ENCODE measurements at regions not wholly inside any gene's neighbourhood (a gene's known extent, or its start where the extent isn't known, plus 50 kb on each side); places are given as distances from the start of the nearest gene placed in this dataset.

GRCh38 chr1:234950598-234950997, 178.0 kb downstream of the TOMM20 start:
- no peak for TF ChIP-seq CTCF (IDR thresholded peaks at IDR 0.05)
- no peak for TF ChIP-seq EZH2 (IDR thresholded peaks at IDR 0.05; ENCODE audit: borderline replicate concordance, insufficient read depth, low read depth, low read length, poor library complexity, severe bottlenecking)
